Activated naive CD8-positive, alpha-beta T cell treated with anti-CD3 and anti-CD28 coated beads, Interleukin-2, amount 50 U/mL, for 24 hours (primary cell): ENCODE measurements at regions not wholly inside any gene's neighbourhood (a gene's known extent, or its start where the extent isn't known, plus 50 kb on each side); places are given as distances from the start of the nearest gene placed in this dataset.

ENCODE experiments used
- ATAC-seq: fragments of 150-1000 bp; cut with Tn5 transposase; one replicate; pipeline ENCODE4 v1.10.0; 2021
- DNase-seq: peaks from one replicate; pipeline ENCODE4 v3.0.0; 2021
- H3K27ac Mint-ChIP-seq: one replicate; pipeline ENCODE4 v1.8.0; 2021; ENCODE audit warnings: mild to moderate bottlenecking, mixed read lengths
- H3K27me3 Mint-ChIP-seq: one replicate; pipeline ENCODE4 v1.8.0; 2021; ENCODE audit warnings: mixed read lengths
- H3K36me3 Mint-ChIP-seq: one replicate; pipeline ENCODE4 v1.8.0; 2021; ENCODE audit warnings: low read depth, mixed read lengths
- H3K4me1 Mint-ChIP-seq: one replicate; pipeline ENCODE4 v1.8.0; 2021; ENCODE audit warnings: mixed read lengths
- H3K4me3 Mint-ChIP-seq: one replicate; pipeline ENCODE4 v1.8.0; 2021; ENCODE audit warnings: mild to moderate bottlenecking, moderate library complexity, mixed read lengths
- H3K9me3 Mint-ChIP-seq: one replicate; pipeline ENCODE4 v1.8.0; 2021; ENCODE audit warnings: mixed read lengths

DNA sequence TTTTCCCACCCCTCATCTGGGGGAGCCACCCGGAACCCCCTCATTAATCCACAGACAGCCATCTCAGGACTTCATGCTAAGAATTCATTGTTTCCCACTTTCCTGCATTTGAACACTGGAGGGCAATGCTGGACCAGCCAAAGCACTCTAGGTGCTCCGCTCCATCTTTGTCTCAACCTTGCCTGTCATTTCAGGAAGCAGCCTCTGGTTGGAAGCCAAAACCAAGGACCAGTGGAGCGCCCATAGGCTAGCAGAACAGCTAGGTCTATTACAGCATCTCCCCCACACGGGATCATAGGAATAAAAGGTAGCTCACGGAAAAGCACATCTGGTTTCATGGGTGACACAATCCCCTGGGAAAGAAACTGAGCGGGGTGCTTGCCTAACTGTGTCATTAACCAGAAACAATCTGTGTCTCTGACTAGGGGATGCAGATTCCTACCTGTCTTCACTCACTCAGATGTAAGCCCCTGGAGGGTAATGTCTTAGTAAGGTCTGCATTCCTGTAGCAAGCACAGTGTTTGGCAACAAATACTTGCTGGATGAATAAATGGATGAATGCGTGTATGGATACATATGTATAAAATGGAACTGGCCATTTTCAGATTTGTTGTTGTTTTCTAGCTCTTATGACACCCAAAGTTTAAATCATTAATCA, 197.0 kb downstream of the DAD1 start:
- Mint-ChIP-seq H3K27ac (peak overlapping the region; percentile 76), H3K4me1 (peaks cover 16% of the 10 kb centered on the region), H3K9me3 (no peaks in the 10 kb centered on the region), H3K27me3 (no peaks in the 10 kb centered on the region), H3K4me3 (no peak overlapping the region), H3K36me3 (no peaks in the 10 kb centered on the region)
- peak; percentile 2 for DNase-seq
- ATAC-seq: no peak

DNA sequence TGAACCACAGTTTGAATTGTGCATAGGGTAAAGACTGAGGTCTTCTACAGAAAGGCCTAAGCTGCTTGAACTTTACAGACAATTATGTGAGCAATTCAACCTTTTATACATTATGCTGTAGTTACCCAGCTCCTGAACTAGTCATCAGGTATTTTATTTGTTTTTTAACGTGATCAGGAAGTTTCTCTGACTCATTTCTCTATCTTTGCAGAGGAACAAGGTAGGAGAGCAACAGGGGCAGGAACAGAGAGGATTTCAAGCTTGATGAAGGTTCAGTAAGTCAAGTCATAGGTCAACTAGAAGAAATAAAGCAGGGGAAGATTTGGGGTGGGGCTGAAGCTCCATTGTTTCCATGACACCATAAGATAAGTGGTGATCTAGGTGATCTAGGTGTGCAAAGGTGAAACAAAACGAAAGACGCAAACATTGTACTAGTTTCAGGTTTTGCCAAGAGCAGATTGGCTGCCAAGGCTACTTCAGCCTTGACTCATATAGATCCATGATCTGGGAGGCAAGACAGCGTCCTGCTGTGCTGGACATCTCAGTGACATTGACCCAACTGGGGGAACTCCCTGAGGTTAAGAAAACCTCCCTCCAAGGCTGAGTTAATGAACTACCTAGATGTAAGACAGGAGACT, 198.1 kb downstream of the DAD1 start:
- Mint-ChIP-seq H3K27ac (peak overlapping the region; percentile 56), H3K27me3 (no peaks in the 10 kb centered on the region), H3K36me3 (no peaks in the 10 kb centered on the region), H3K9me3 (no peaks in the 10 kb centered on the region), H3K4me3 (no peak overlapping the region), H3K4me1 (peaks cover 19% of the 10 kb centered on the region)
- DNase-seq (no peak), ATAC-seq (no peak)

DNA sequence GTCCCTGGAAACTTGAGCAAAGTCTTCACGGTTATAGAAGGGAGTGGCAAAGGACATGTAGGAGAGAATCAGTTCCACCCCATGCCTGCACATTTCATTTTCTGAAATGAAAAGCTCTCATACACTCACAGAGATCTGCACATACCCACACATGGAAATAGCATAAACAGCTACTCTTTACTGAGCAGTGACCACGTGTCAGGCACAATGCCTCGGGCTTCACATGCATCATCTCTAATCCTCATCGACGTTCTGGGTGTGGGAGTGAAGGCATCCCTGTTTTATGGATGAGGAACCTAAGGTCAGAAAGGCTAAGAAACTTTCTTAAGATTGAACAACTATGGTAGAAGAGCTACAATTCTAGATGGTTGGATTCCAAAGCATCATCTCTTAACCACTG, 198.8 kb downstream of the DAD1 start:
- no peak overlapping the region for H3K27ac Mint-ChIP-seq
- H3K27me3 Mint-ChIP-seq: no peaks in the 10 kb centered on the region
- H3K36me3 Mint-ChIP-seq: no peaks in the 10 kb centered on the region
- H3K4me1 Mint-ChIP-seq: peaks cover 25% of the 10 kb centered on the region
- H3K9me3 Mint-ChIP-seq: no peaks in the 10 kb centered on the region
- no peak overlapping the region for H3K4me3 Mint-ChIP-seq
- no peak for ATAC-seq
- DNase-seq: no peak

DNA sequence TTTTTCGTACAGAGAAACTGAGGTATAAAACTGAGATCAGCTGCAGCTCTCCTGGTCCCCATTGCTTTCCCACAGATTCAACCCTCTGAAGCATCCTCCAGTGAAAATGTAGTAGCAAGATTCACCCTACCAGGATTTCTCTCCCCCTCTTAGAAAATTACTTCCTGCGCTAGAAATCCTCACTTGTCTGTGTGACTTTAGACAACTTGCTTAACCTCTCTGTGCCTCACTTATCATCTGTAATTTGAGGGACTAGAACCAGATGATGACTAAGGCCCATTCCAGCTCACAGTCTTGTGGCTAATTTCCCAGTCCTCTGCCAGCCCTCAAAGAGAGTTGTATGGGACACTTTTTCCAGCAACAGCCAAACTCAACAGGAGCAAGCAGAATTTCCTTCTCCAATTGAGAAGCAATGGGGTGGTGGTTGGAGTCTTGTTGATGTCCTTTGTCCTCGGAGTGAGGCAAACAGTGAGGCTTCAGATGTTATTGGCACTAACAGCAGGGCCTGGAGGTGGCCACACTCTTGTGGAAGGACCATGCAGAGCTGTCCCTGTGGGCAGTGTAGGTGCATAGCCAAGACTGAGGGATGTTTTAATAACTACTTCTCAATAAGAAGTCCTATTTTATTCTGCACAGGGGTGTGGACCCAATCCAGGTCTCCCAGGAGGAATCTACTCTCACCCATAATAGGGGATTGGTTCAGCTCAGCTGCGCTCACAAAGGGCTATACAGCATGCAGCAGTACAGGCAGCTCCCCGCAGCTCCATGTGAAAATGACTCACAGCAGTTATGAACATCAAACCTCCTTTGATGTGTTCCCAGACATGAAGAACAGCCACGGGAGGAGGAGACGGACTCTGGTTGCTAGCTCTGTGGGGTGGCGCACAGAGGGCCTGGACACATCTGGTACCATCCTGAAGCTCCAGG, 200.1 kb downstream of the DAD1 start:
- no peaks in the 10 kb centered on the region for H3K9me3 Mint-ChIP-seq
- H3K4me3 Mint-ChIP-seq: no peak overlapping the region
- ATAC-seq (no peak), DNase-seq (no peak)
- H3K36me3 Mint-ChIP-seq: no peaks in the 10 kb centered on the region
- H3K27me3 Mint-ChIP-seq: no peaks in the 10 kb centered on the region
- no peak overlapping the region for H3K27ac Mint-ChIP-seq
- peaks cover 28% of the 10 kb centered on the region for H3K4me1 Mint-ChIP-seq

DNA sequence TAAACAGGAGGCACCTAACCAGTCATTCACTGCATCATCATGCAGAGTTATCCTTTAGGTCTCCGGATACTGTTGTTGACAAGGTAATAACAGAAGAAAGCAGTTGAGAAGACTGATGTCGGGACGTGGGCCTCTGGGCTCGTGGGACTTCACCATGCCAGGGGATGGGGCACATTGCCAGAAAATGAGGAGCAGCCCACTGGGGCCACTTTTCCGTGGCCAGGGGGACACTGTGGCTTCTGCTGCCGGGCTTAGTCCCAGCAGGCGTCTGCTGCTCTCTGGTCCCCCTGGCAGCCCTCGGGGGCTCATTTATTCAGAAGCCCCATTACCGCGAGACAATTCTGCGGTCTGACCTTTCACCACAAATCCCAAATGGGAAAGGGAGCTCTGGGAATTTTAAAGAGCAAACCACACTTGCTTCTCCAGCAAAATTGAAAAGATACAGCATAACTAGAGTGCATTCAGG, 201.2 kb downstream of the DAD1 start:
- no peak for ATAC-seq
- H3K4me3 Mint-ChIP-seq: no peak overlapping the region
- no peaks in the 10 kb centered on the region for H3K36me3 Mint-ChIP-seq
- H3K27me3 Mint-ChIP-seq: no peaks in the 10 kb centered on the region
- DNase-seq: no peak
- H3K4me1 Mint-ChIP-seq: peaks cover 34% of the 10 kb centered on the region
- no peak overlapping the region for H3K27ac Mint-ChIP-seq
- H3K9me3 Mint-ChIP-seq: no peaks in the 10 kb centered on the region

DNA sequence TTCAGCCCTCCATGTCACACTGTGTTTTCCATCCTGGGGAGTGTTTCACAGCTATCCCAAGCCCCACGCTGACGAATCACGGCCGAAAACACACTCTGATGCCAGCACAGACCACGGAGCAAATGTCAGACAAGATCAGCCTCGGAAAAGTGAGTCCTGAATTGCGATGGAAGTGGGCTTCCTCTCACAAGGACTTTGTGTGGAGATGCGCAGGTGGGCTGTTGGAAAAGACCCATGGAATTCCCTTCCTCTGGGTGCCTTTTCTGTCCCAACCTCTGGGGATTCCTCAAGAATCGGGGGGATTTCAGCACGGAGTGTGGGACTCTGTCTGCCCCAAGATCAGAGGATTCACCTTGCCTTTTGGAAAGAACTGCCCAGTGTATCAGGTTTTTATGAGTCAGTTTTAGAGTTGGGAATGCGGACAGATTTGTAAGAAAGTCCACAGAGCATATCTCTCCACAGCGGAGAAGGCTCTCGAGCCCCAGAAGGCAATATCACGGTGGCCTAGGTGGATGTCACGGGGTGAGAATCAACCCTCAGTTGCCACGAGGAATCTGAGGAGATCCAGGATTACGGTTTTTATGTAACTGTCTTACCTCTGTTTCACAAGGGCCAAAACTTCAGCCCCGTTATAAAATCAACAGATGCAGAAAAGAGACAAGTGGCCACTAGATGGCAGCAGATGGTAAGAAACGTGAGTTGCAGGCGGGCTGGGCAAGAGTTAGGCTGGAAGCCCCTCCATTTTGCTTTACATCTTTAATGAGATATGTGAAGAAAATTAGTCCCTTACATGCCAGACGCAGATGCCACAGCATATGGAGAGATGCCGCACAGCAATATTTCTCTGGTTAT, 201.9 kb downstream of the DAD1 start:
- Mint-ChIP-seq H3K36me3 (no peaks in the 10 kb centered on the region), H3K4me3 (no peak overlapping the region), H3K27me3 (no peaks in the 10 kb centered on the region), H3K27ac (no peak overlapping the region), H3K4me1 (peaks cover 37% of the 10 kb centered on the region), H3K9me3 (no peaks in the 10 kb centered on the region)
- DNase-seq (peak; percentile 23), ATAC-seq (no peak)

DNA sequence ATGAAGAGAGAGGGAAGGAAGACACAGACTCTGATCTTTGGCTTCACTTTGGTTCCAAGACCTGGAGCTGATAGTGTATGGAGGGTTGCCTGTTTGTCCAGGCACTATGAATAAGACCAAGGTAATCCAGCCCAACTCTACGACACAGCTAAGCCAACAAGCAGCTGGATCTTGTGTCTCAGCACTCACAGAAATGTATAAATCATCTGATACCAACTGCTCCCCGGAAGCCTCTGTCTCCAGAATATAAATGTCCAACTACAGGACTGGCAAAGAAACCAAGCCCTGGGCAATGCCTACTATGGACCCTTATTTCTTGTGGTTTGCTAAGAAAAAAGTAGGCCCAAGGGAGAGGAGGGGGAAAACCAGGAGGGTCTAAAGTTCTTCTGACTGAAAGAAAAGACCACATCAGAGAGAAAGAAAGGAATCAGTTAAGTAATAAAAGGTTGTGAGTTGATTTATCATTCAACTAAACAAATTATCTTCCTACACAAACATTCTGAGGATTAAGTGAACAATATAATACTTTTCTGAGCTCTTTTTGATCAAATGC, 204.0 kb downstream of the DAD1 start:
- H3K27ac Mint-ChIP-seq: peak overlapping the region; percentile 52

DNA sequence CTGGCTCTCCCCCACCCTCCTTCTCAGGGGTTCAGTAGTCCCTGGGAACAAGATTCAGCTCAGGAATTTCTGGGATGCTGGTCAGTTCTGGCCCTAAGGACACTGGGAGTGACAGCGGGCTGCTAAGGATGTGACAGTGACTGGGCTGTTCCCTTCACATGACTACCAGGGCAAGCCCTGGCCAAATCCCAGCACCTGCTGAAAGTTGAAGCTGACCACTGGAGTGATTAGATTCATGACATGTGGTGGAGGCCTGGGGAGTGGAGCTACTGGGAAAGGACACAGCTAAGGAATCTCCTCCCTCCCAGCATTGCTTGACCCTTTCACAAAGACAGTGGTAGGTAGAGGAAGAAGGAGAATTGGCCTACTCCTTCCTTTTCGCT, 204.9 kb downstream of the DAD1 start:
- no peak for DNase-seq
- H3K36me3 Mint-ChIP-seq: no peaks in the 10 kb centered on the region
- H3K9me3 Mint-ChIP-seq: no peaks in the 10 kb centered on the region
- H3K4me3 Mint-ChIP-seq: no peak overlapping the region
- H3K27ac Mint-ChIP-seq: peak overlapping the region; percentile 86
- H3K27me3 Mint-ChIP-seq: no peaks in the 10 kb centered on the region
- no peak for ATAC-seq
- H3K4me1 Mint-ChIP-seq: peaks cover 34% of the 10 kb centered on the region

More for the DNA sequence above, 204.0 kb downstream of the DAD1 start:
- peaks cover 34% of the 10 kb centered on the region for H3K4me1 Mint-ChIP-seq
- H3K36me3 Mint-ChIP-seq: no peaks in the 10 kb centered on the region
- DNase-seq (no peak), ATAC-seq (no peak)
- H3K27me3 Mint-ChIP-seq: no peaks in the 10 kb centered on the region
- H3K4me3 Mint-ChIP-seq: no peak overlapping the region
- H3K9me3 Mint-ChIP-seq: no peaks in the 10 kb centered on the region

DNA sequence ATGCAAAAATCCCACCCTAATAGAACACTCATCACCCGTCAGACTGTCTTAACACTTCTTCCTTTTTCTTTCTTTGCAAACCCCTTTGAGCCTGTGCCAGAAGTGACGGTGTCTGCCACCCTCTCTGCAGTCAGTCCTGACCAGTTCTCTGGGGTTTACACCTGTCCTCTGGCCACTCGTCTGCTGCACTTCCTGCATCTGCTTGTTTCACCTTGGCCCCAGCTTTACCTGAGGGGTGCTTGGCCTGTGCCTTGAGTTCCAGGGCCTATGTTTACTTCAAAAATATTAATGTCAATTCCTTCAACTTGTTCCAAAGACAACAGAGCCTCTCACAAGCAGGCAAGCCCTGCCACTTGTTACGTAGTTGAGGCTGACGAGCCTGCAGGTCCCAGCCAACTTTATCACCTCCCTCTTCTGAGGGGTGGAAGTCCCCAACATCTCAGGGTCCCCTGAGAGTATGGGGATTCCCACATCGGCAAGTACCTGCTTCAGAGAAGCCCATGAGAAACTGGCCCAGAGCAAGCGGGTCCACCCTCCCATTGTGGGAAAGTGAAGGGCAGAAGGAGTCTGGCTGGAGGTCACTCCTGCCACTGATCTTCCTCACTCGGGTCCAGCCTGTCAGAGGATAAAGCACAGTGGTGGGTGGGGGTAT, 205.4 kb downstream of the DAD1 start:
- peak overlapping the region; percentile 86 for H3K27ac Mint-ChIP-seq
- no peaks in the 10 kb centered on the region for H3K9me3 Mint-ChIP-seq
- H3K4me3 Mint-ChIP-seq: no peak overlapping the region
- H3K4me1 Mint-ChIP-seq: peaks cover 34% of the 10 kb centered on the region
- no peaks in the 10 kb centered on the region for H3K27me3 Mint-ChIP-seq
- no peaks in the 10 kb centered on the region for H3K36me3 Mint-ChIP-seq
- peak; percentile 15 for DNase-seq
- ATAC-seq: peak; percentile 65

DNA sequence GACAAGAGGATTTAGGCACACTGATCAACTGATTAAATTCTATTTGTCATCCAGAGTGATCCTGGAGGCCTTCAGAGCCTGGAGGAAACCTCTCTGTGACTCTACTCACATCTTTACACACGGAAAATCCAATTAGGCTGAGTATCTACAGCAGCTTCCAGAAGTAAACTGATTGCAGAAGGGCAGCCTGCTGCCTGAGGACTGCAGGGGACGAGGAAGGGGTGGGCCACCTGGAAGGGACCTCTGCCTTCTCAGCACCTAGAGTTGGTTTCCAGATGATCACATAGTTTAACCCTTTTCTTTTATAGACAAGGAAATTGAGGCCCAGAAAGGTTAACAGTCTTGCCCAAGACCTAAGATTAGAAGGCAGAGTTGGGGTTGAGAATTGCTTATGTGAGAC, 206.1 kb downstream of the DAD1 start:
- no peak for DNase-seq
- Mint-ChIP-seq H3K4me1 (peaks cover 34% of the 10 kb centered on the region), H3K9me3 (no peaks in the 10 kb centered on the region)

DNA sequence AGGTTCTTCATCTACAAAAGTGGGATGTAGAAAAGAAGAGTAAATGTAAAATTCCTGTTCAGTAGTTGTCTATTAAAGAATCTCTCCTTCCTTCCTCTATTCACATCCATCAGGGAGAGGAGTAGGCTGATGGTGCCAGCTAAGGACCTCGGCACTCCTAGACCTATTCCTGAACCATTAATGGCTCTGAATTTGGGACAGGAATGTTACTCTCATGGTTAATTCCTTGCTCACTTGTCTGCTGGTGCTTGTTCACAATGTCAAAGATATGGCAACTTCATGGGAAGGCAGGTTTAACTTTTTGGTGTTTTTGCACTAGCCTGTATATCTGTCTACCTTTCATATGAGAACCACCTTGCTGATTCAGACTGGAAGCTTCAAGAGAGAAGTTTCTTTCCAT, 206.6 kb downstream of the DAD1 start:
- DNase-seq (no peak), ATAC-seq (no peak)
- no peaks in the 10 kb centered on the region for H3K36me3 Mint-ChIP-seq
- no peak overlapping the region for H3K4me3 Mint-ChIP-seq
- H3K9me3 Mint-ChIP-seq: no peaks in the 10 kb centered on the region
- no peaks in the 10 kb centered on the region for H3K27me3 Mint-ChIP-seq
- peaks cover 31% of the 10 kb centered on the region for H3K4me1 Mint-ChIP-seq
- peak overlapping the region; percentile 86 for H3K27ac Mint-ChIP-seq

More for the DNA sequence above, 206.1 kb downstream of the DAD1 start:
- Mint-ChIP-seq H3K27ac (peak overlapping the region; percentile 86), H3K27me3 (no peaks in the 10 kb centered on the region), H3K4me3 (no peak overlapping the region), H3K36me3 (no peaks in the 10 kb centered on the region)
- ATAC-seq: no peak

DNA sequence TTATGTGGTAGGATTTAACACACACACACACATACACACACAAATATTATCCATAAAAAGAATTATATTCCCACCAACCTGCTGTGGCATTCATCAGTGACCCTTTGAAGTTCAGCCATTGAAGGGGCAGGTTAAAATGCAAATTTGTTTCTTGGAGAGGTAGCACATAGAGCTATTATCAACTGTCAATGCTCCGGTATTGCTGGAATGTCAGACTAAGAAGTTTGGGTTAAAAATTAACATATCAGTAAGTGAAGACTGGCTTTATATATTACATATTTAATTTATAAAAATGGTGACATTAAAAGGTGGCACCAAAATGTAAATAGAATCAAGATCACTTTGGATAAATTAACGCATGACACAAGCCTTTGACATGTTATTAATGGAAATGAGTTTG, 207.3 kb downstream of the DAD1 start:
- H3K4me1 Mint-ChIP-seq: peaks cover 30% of the 10 kb centered on the region
- DNase-seq: no peak
- ATAC-seq: no peak
- H3K27me3 Mint-ChIP-seq: no peaks in the 10 kb centered on the region
- H3K36me3 Mint-ChIP-seq: no peaks in the 10 kb centered on the region
- H3K27ac Mint-ChIP-seq: no peak overlapping the region
- H3K4me3 Mint-ChIP-seq: no peak overlapping the region
- H3K9me3 Mint-ChIP-seq: no peaks in the 10 kb centered on the region

DNA sequence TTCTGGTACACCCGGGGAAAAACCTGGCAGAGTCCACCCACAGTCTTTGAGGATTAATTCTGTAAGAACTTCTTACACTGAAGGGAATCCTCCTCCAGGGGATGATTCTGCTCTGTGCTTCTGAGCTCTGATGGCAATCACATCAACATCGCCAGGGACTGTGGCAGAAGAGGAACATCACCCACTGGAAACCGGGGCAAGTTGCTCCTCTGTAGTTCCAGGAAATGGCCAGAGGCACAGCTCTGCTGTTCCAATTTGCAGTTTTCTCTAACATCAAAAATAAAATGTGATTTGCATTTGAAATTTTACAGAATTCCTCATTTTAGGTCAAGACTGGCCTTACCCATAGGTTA, 207.6 kb downstream of the DAD1 start:
- no peak for DNase-seq
- ATAC-seq: no peak
- Mint-ChIP-seq H3K4me1 (peaks cover 29% of the 10 kb centered on the region), H3K4me3 (no peak overlapping the region), H3K36me3 (no peaks in the 10 kb centered on the region), H3K9me3 (no peaks in the 10 kb centered on the region), H3K27me3 (no peaks in the 10 kb centered on the region), H3K27ac (no peak overlapping the region)
